ENCODE measurements at regions not wholly inside any gene's neighbourhood (a gene's known extent, or its start where the extent isn't known, plus 50 kb on each side); places are given as distances from the start of the nearest gene placed in this dataset.

- no peak overlapping the region for H3K9ac ChIP-seq (ENCODE audit: insufficient read depth, low read depth, low read length)
- H3K4me3 ChIP-seq (replicated peaks in 1 of 3; ENCODE audit: insufficient read depth in 1 of 3, low read depth in 2 of 3, low read length in 3 of 3): no peak overlapping the region
- intact Hi-C loops (cut with micrococcal nuclease; ENCODE audit: unreplicated experiment): no loop called here
- H3K4me1 ChIP-seq (ENCODE audit: insufficient read depth, low read length): no peaks in the 10 kb centered on the region
- H4K20me1 ChIP-seq (ENCODE audit: insufficient read depth, low read length): no peaks in the 10 kb centered on the region
- ATAC-seq (no peak), FAIRE-seq (no peak), DNase-seq (ENCODE audit: low spot score) (no peak)
- H3K27me3 ChIP-seq (ENCODE audit: control insufficient read depth in 1 of 2, insufficient read depth in 2 of 2, low read length in 2 of 2): no peaks in the 10 kb centered on the region
- no peak overlapping the region for H3K27ac ChIP-seq (ENCODE audit: extremely low read length, insufficient read depth, low read length)
- H3K36me3 ChIP-seq (replicated peaks in 1 of 2; ENCODE audit: control insufficient read depth in 1 of 2, insufficient read depth in 2 of 2, low read length in 2 of 2): no peaks in the 10 kb centered on the region
- WGBS (ENCODE audit: low lambda C conversion rate): 45% methylated on average over 1 of the region's 1 CpG
- BruUV-seq (replicated peaks): no TSS peak
- TF ChIP-seq, protein P1, sequence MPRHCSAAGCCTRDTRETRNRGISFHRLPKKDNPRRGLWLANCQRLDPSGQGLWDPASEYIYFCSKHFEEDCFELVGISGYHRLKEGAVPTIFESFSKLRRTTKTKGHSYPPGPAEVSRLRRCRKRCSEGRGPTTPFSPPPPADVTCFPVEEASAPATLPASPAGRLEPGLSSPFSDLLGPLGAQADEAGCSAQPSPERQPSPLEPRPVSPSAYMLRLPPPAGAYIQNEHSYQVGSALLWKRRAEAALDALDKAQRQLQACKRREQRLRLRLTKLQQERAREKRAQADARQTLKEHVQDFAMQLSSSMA (CRISPR knock-in tag; IDR thresholded peaks at IDR 0.05): no peak
- TF ChIP-seq ZNF549 (CRISPR knock-in tag; IDR thresholded peaks at IDR 0.05) (no peak), ZNF678 (CRISPR knock-in tag; IDR thresholded peaks at IDR 0.05) (no peak), POLR2AphosphoS2 (IDR thresholded peaks at IDR 0.05; ENCODE audit: low read depth, low read length) (no peak), ZBTB20 (CRISPR knock-in tag; IDR thresholded peaks at IDR 0.05; ENCODE audit: borderline replicate concordance, low read depth) (no peak), PAX8 (CRISPR knock-in tag; IDR thresholded peaks at IDR 0.05; ENCODE audit: borderline replicate concordance) (no peak), SNAI1 (CRISPR knock-in tag; IDR thresholded peaks at IDR 0.05; ENCODE audit: borderline replicate concordance) (no peak), ZNF570 (CRISPR knock-in tag; IDR thresholded peaks at IDR 0.05; ENCODE audit: borderline replicate concordance) (no peak), ZNF460 (CRISPR knock-in tag; IDR thresholded peaks at IDR 0.05; ENCODE audit: borderline replicate concordance) (no peak), MXI1 (IDR thresholded peaks at IDR 0.05; ENCODE audit: borderline replicate concordance, low read depth, low read length) (no peak)
- H3K4me2 ChIP-seq (ENCODE audit: low read depth, low read length): no peak overlapping the region
- no peak overlapping the region for H2AFZ ChIP-seq (ENCODE audit: low read length)
- in situ Hi-C loops (cut with HindIII; ENCODE audit: extremely low pct_ligation_motif_present, low pct_unique_long_range_greater_than_20kb): no loop called here
- H3K9me3 ChIP-seq (ENCODE audit: low read length): no peaks in the 10 kb centered on the region
- H3K79me2 ChIP-seq (ENCODE audit: insufficient read depth, low read length): no peaks in the 10 kb centered on the region
- POLR2A ChIA-PET: no interaction called here
- CTCF ChIA-PET (ENCODE audit: low intra/inter-chr PET ratio, low total read pairs): no interaction called here
These were observed 414.8 kb downstream of the PIK3R1 start for GRCh38 chr5:68630354-68630753.

- intact Hi-C loops (cut with micrococcal nuclease; ENCODE audit: unreplicated experiment): no loop called here
- Histone ChIP-seq H3K36me3 (replicated peaks in 1 of 2; ENCODE audit: control insufficient read depth in 1 of 2, insufficient read depth in 2 of 2, low read length in 2 of 2) (no peaks in the 10 kb centered on the region), H3K27ac (ENCODE audit: extremely low read length, insufficient read depth, low read length) (no peak overlapping the region), H2AFZ (ENCODE audit: low read length) (no peak overlapping the region), H4K20me1 (ENCODE audit: insufficient read depth, low read length) (no peaks in the 10 kb centered on the region), H3K4me3 (replicated peaks in 1 of 3; ENCODE audit: insufficient read depth in 1 of 3, low read depth in 2 of 3, low read length in 3 of 3) (no peak overlapping the region), H3K79me2 (ENCODE audit: insufficient read depth, low read length) (no peaks in the 10 kb centered on the region), H3K9me3 (ENCODE audit: low read length) (no peaks in the 10 kb centered on the region), H3K9ac (ENCODE audit: insufficient read depth, low read depth, low read length) (no peak overlapping the region), H3K27me3 (ENCODE audit: control insufficient read depth in 1 of 2, insufficient read depth in 2 of 2, low read length in 2 of 2) (no peaks in the 10 kb centered on the region), H3K4me1 (ENCODE audit: insufficient read depth, low read length) (no peaks in the 10 kb centered on the region), H3K4me2 (ENCODE audit: low read depth, low read length) (no peak overlapping the region)
- POLR2A ChIA-PET: no interaction called here
- ATAC-seq (no peak), FAIRE-seq (no peak), DNase-seq (ENCODE audit: low spot score) (no peak)
- BruUV-seq (replicated peaks): no TSS peak
- in situ Hi-C loops (cut with HindIII; ENCODE audit: extremely low pct_ligation_motif_present, low pct_unique_long_range_greater_than_20kb): no loop called here
- 2% methylated on average over 2 of the region's 2 CpGs for WGBS (ENCODE audit: low lambda C conversion rate)
- CTCF ChIA-PET (ENCODE audit: low intra/inter-chr PET ratio, low total read pairs): no interaction called here
- TF ChIP-seq ZNF839 (CRISPR knock-in tag; IDR thresholded peaks at IDR 0.05; ENCODE audit: borderline replicate concordance): no peak
- TF ChIP-seq, protein P2, sequence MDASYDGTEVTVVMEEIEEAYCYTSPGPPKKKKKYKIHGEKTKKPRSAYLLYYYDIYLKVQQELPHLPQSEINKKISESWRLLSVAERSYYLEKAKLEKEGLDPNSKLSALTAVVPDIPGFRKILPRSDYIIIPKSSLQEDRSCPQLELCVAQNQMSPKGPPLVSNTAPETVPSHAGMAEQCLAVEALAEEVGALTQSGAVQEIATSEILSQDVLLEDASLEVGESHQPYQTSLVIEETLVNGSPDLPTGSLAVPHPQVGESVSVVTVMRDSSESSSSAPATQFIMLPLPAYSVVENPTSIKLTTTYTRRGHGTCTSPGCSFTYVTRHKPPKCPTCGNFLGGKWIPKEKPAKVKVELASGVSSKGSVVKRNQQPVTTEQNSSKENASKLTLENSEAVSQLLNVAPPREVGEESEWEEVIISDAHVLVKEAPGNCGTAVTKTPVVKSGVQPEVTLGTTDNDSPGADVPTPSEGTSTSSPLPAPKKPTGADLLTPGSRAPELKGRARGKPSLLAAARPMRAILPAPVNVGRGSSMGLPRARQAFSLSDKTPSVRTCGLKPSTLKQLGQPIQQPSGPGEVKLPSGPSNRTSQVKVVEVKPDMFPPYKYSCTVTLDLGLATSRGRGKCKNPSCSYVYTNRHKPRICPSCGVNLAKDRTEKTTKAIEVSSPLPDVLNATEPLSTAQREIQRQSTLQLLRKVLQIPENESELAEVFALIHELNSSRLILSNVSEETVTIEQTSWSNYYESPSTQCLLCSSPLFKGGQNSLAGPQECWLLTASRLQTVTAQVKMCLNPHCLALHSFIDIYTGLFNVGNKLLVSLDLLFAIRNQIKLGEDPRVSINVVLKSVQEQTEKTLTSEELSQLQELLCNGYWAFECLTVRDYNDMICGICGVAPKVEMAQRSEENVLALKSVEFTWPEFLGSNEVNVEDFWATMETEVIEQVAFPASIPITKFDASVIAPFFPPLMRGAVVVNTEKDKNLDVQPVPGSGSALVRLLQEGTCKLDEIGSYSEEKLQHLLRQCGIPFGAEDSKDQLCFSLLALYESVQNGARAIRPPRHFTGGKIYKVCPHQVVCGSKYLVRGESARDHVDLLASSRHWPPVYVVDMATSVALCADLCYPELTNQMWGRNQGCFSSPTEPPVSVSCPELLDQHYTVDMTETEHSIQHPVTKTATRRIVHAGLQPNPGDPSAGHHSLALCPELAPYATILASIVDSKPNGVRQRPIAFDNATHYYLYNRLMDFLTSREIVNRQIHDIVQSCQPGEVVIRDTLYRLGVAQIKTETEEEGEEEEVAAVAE (CRISPR knock-in tag; IDR thresholded peaks at IDR 0.05; ENCODE audit: borderline replicate concordance): no peak
- TF ChIP-seq TP53 (CRISPR knock-in tag; conservative IDR thresholded peaks at IDR 0.05): no peak
- no peak for TF ChIP-seq NPAS2 (CRISPR knock-in tag; IDR thresholded peaks at IDR 0.05; ENCODE audit: borderline replicate concordance)
- no peak for TF ChIP-seq MLLT10 (CRISPR knock-in tag; IDR thresholded peaks at IDR 0.05)
- no peak for TF ChIP-seq NFYC (CRISPR knock-in tag; IDR thresholded peaks at IDR 0.05)
- no peak for TF ChIP-seq ZNF230 (CRISPR knock-in tag; IDR thresholded peaks at IDR 0.05)
These were observed 416.3 kb downstream of the PIK3R1 start for GRCh38 chr5:68631884-68632283.

Measured in HepG2 (cell line).